ENCODE measurements at regions not wholly inside any gene's neighbourhood (a gene's known extent, or its start where the extent isn't known, plus 50 kb on each side); places are given as distances from the start of the nearest gene placed in this dataset.
"Not testable (repeated sequence)": the region's sequence is repeated elsewhere in the genome, so short reads cannot be mapped to it uniquely, and the experiment has no call there.

DNA sequence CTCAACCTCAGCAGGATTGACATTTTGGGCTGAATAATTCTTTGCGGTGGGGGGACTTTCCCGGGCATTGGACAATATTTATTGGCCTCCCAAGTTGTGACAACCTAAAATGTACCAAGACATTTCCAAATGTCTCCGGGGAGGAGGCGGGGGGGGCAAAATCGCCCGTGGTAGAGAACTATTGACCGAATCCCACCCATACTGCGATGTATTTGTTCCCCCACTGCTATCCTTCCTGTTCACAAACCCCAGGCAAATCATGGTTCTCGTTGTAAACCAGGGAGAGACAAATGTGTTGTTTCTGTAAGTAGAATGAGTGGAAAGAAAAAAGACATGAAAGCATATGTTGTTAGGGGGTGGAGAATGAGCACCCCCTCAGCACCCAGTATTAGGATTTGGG lies 141.9 kb downstream of the PSAT1 start:
- DNase-seq = no peak

DNA sequence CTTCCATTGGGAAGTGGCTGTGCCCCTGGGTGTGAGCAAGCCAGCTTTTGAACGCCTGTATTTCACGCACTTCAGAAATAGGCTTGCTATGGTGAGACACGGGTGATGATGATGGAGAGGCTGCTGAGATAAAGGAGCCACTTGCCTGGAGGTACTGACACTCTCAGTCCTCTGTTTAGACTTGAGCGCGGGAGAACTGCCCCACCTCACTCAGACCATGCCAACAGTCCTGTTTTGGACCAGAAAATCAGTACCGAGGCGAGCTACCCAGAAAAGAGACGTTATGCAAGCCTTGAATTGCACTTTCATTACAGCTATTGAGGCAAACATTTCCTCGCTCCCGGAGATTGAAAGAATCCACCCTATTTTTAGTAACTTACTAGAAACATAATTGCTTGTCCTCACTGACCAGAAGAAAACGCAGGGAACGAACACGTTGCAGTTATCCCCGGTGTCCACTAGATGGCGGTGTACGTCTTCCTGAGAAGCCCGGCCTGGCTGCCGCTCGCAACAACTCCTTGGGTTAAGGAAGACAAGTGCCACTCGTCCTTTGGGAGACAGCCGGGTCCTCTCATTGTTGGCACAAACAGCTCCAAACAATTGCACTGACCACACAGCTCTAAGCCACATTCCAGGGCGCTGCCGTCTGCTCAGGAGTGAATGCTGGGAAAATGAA lies 142.4 kb downstream of the PSAT1 start:
- peak; percentile 91 for DNase-seq

DNA sequence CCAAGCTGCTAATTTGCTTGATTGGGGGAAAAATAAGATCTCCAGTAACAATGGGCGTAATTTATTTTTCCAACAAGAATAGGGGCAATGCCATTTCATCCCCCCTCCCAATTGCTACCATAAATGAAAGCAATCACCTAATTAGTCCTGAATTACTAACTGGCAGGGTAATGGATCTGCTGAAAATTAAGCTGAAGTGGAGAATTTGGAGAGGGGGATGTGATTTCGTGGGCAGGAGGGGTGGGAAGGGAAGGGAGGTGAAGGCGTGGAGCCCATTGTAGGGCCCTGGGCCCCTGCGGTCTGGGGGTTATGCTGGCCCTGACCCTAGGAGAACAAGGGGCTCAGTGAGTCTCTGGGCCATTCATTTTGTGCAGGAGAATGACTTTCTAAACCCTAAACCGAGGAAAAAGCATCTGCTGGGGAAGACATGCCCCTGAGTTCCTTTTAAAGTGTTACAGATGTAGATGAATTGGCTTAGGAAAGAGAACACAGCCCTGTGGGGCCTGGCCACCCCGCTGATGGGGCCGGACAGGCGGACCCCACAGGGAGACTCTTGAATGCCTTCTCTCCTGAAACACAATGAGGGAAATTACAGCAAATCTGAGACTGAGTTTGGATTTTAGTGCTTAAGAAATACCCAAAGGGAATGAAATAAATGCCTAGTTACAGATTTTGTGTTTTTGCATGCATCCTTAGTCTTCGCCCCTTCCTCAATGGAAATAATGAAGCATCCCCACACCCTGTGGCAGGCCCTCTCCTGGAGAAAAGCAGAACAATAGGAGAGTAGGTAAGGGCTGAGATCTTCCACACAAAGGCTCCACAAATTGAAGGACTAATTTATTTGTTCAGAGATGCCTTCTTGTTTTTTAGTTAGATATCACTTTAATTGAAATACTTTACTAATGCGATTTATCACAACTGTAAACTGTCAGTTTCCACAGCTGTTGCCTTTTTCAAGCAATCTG lies 143.2 kb downstream of the PSAT1 start:
- no peak for DNase-seq

DNA sequence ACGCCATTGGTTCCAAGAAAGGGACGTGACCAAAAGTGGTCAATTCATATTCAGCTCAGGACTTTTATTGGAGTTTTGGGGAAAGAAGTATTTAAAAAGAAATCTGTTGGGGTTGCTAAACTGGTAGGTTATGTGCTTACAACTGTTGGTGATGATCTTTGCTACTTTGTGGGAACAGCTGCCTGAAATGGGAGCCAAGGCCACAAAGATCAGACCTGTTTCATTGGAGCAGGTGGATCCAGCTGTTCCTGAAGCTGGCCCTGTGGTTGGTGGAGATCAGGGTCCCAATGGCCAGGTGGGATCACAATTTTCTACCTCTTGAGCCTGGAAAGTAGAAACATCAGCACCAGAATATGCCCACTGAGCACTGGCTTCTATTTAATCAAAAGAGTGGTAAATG lies 144.5 kb downstream of the PSAT1 start:
- DNase-seq = no peak

DNA sequence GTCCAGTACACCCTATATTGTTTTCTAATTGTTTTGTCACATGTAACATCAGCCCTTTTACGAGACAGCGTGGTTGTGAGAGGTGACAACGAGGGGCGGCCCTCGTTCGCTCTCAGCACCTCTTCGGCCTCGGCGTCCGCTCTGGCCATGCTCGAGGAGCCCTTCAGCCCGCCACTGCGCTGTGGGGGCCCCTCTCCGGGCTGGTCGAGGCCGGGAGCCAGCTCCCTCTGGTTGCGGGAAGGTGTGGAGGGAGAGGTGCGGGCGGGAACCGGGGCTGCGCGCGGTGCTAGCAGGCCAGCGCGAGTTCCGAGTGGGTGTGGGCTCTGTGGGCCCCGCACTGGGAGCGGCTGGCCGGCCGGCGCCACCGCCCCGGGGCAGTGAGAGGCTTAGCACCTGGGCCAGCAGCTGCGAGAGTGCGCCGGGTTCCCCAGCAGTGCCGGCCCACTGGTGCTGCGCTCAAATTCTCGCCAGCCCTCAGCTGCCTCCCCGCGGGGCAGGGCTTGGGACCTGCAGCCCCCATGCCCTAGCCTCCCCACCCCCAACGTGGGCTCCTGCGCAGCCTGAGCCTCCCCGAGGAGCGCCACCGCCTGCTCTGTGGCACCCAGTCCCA lies 145.0 kb downstream of the PSAT1 start:
- DNase-seq = no peak

DNA sequence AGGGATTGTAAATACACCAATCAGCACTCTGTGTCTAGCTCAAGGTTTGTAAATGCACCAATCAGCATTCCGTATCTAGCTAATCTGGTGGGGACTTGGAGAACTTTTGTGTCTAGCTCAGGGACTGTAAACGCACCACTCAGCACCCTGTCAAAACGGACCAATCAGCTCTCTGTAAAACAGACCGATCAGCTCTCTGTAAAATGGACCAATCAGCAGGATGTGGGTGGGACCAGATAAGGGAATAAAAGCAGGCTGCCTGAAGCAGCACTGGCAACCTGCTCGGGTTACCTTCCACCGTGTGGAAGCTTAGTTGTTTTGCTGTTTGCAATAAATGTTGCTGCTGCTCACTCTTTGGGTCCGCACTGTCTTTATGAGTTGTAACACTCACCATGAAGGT lies 145.7 kb downstream of the PSAT1 start:
- DNase-seq = not testable (repeated sequence)

DNA sequence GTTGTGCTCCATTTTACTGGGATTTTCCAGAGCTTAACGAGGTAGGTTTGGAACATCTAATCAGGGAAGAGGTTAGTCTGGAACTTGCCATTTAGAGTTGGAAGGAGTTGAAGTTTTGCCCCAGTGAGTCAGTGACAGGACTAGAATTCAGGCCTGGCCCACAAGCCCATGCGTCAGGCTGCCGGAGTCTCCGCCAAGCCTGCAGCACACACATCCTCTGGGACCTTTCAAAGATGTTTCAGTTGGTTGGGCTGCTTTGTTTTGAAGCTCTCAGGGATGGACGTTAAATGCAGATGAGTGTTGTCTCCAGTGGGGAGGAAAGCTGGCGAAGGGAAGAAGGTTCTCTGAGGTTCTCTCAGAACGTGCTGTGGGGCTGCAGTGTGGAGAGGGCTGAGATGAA lies 147.0 kb downstream of the PSAT1 start:
- no peak for DNase-seq

DNA sequence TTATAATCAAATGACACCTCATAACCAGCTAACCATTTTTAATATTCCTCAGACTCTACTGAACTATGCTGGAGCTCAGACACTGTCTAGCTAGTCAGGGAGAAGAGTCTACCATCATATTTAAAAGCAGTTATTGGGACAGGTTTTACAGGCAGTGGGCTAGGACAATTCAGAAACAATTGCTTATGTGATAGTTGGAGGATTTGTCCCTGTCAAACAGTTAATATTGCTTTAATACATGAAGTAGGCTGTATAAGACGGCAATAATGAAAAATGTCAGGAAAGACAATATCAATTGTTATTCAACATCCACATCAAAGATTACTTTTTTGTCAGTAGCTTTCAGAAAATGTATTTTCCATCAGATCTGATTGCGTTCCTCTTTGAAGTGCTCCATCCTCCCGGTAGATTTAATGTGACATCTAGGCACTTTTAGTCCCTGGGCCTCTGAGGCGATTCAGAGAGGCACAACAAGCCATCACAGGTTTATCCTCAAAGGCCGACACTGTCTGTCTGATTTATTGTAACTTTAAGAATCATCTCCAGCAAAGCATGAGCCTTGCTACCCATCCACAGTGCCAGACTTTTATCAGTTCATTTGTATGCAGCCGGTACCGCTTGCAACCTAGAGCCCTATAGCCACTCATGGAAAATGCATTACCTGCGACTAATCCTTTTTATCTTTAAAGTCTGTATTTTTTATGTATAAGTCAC lies 152.2 kb downstream of the PSAT1 start:
- DNase-seq = no peak

DNA sequence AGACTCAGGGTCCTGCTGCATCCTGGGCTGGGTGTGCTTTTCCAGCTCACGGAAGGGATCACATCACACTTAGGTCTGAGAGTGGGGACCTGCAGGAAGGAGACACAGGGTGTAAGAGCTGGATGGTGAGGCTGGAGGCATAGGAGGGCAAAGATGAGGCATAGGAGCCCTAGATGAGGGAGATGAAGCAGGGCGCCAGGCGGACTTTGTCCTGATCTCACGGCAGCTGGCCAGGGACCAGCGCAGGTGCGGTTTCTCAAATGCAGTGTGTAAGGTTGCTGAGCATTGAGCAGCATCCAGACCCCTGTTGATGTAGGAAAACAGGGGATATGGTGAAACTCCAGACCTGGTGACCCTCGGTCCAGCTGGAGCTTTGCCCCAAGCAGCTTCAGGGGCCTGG lies 156.5 kb downstream of the PSAT1 start:
- DNase-seq = no peak

DNA sequence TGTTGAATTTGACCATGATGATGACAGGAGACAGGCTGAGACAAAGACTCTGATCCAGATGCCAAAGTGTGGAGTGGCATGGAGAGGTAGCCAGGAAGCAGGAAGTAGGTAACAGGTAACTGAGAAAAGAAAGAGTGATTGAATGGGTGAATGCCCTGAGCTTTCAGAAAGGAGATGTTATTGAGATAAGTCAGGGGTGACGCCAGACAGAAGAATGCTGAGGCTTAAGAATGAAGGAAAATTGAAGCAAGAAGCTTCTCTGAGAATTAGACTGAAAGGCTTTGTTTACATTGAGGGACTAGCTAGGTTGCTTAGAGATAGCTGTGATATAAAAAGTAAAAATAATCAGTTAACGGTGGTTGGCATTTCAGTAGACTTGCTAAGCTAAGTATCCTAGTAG lies 165.7 kb downstream of the PSAT1 start:
- no peak for DNase-seq

DNA sequence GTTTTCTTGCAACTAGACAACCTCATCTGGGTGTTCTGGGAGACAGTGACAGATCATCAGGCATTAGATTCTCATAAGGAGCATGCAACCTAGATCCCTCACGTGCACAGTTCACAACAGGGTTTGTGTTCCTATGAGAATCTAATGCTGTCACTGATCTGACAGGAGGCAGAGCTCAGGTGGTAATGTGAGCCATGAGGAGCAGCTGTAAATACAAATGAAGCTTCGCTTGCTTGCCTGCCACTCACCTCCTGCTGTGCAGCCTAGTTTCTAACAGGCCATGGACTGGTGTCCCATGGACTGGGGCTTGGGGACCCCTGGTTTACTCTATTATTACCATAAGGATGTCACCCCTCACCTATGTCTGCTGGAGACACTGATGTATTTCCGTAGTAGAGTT lies 166.8 kb downstream of the PSAT1 start:
- DNase-seq = no peak

DNA sequence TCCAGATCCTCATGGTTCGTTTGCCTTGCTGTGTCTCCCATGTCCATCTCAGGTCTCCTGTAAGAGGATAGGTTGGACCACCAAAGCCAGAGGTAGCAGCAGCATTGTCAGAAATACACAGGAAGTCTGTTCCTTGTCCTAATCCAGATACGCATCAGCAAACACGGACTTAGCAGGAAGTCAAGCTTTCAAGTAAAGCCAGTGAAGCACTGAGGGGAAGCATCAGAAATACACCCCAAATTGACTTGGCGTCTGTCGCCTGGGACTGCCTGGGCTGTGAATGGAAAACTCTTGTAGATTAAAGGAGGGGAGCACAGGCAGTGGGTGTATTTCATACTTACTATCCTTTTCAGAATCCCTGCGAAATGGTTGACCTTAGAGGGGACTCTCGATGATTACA lies 171.3 kb downstream of the PSAT1 start:
- DNase-seq = no peak

DNA sequence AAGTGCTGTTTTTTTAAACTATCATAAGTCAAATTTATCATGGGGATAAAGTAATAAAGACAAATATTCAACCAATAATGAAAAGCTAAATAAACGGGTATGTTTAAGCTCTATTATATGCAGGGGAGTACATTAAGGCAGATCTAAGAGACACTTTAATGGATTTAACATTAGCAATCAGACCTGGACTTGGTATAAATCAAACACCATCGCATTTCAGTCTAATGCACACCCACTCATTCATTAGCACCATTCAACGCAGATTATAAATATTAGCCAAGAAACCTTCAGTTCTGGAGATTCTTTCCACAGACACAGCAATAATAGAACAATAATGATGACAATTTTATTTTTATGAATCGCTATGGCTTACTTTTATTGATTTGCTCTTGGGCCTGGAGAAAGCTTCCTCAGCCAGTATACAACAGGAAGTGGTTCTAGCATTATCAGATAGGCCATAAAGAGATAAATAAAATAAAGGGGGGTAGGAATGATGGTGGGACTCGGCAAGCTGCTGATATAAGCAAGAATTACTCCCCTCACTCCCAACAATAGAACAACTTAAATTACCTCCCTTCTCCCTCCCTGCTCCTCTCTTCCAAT lies 172.2 kb downstream of the PSAT1 start:
- no peak for DNase-seq

DNA sequence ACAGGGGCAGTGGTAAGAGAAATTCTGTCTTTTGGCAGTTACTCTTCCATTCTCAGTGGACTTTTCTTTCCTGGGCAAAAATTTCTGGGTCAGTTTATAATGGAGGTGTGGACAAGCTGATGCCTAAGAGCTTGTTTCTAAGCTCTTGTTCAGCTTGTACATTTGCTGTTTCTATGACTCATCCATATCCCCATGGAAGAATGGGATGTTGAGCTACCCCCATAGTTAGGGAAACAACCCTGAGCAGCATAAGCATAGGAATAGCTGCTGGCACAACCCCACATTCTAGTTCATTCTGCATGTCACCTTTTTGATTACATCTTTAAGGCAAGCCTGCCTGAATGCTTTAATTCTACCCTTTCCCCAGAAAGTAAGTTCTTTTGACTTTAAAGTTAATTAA lies 173.3 kb downstream of the PSAT1 start:
- DNase-seq = no peak

DNA sequence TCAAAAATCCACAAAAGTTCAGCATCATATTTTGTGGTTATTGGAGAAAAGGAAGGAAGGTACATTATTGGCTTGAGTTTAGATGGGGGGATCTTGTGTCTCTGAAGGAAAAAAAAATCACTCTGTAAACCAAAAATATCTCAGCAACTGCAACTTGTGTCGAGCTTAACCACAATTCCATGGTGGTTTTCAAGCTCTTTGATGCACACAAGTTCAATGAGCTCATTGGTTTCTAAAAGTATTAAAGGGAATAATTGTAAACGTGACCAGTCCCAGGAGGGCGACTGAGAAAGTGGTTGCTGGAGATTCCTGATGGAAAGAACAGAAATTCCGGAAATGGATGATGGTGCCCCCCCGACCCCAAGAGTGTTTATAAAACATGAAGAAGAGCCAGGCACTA lies 173.8 kb downstream of the PSAT1 start:
- DNase-seq = no peak

DNA sequence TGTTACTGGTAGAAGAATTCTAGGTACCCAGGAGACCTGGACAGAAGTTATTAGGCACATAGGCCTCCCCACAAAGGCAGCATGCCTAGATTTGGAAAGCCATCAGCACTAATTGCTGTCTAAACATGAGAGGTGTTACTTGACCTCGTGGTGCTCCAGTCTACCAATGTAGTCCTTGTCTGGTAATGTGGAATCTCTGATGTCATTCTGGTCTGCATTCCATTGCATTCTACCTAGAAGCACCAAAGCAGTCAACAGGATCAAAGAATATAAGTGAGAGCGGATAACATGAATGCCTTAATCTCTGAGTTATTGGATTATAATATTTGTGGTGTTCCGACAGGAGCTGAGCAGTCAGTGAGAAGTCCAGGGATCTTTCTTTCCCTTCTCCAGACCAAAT lies 175.2 kb downstream of the PSAT1 start:
- DNase-seq = no peak

DNA sequence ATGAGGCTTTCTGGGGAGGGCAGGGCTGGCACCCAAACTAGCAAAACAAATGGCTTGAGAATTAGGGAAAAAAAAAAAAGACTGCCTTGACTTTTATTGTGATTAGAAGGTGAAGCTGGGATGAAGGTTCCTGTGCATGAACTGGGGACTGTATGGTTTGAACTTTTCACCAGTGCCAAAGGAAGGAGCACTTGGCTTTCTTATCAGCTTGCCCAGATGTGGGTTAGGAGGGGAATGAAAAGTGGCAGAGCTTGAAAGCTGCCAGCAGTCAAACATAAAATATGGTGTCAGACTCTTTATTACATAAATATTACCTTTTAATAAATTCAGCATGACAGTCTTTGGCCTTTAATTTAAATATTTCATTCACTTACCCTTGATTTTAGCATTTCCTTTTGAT lies 182.5 kb downstream of the PSAT1 start:
- DNase-seq = no peak

DNA sequence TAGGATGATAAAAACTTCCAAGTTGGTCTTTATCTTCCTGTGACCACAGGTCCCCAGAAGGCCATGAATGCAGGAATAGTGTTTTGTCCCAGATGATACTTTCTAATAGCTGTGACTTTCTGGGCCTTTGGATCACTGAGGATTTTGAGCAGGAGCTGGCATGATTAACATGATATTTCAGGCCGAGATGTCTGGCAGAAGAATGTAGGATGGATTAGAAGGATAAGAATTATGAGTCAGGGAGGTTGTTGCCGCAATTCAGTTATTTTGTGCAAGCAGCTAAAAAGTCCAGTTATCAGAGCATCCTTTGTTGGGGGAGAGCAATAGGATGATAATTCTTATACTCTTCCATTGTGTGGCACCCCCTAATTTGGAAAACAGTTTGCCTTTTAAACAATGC lies 189.7 kb downstream of the PSAT1 start:
- DNase-seq = no peak

DNA sequence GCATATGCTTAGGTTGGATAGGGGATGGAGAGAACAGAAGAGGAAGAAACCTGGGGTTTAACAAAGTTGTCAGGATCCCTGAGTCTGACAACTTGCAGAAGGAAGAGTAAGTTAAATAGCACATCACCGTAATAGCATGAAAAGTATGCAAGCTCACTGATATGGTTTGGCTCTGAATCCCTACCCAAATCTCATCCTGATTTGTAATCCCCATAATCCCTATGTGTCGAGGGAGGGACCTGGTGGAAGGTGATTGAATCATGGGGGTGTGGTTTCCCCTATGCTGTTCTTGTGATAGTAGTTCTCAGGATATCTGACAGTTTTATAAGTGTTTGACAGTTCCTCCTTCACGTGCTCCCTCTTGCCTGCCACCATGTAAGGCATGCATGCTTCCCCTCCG lies 193.3 kb downstream of the PSAT1 start:
- DNase-seq = no peak

DNA sequence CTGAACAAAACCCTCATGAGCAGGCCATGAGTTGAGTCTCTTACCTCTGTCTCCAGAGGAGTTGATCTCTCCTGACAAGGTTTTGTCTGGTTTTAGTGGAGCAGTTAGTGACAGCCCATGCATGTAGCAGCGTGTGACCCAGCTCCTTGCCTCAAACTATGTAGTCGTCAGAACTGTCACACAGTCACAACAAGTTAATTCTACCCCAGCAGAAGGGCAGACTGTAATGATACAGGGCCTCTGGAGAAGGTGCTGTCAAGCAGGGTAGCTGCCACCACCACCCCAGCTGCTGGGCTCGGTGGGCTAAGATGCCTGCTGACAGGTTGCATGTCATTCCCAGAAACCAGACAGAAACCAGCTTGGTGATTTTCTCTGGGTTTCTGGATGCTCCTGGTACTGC lies 194.5 kb downstream of the PSAT1 start:
- DNase-seq = no peak

DNA sequence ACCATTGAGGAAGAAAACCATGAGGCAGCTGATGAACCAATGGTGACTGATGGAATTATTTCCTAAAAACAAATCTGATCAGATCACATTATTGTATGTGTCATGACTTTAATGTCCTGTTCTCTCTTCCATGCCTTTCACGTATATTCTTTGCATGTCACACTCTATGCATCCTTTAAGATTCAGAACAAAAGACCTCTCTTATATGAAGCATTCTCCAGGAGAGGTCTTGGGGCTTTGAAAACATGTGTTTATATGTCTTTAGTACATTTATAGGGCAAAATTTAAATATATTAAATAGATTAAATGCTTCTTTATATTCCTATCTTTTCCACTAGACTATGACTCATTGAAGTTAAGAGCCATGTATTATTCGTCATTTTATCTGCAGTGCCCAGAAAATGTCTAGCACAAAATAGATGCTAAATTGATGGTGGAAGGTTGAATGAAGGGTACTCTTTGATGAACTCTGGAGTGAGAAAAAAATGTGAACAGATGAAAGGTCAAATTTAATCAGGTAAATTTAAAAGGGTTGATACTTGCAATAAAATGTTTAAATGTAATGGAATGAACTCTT lies 196.3 kb downstream of the PSAT1 start:
- no peak for DNase-seq

DNA sequence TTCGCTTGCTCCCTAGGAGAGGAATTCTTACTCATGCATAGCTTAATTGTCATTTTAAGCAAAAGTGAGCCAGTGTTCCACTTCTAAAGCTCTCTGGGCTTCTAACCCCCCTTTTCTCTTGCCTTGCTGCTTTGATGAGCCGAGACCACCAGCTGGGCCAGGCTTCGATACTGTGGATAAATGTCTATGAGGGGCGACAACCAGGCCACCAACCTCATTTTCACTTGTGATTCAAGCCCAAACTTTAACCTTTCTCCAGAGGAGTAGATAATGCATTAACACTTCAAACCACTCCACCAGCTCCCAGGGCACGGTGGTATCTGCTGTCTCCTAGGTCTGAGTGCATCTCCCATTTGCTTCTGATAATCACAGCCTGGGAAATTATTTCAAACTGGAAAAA lies 205.6 kb downstream of the PSAT1 start:
- DNase-seq = no peak

DNA sequence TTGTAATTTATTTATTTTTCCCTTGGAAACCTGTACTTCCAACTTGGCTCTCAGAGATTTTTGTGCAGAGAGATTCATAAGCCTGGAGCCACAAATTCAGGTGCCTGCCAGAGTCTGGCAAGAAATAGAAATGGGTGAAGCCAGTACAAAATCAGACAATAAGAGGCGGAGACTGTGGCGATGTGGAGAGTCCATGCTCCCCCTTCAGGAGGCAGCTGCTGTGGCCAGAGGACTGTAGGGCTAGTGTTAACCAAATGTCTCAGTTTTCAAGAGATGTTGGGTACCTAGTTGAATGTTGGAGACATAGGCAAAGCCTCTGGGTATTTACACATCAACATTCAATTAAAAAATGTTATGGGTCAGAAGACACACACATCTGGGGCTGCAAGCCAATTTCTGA lies 208.6 kb downstream of the PSAT1 start:
- no peak for DNase-seq
